K562 (cell line): ENCODE measurements at regions not wholly inside any gene's neighbourhood (a gene's known extent, or its start where the extent isn't known, plus 50 kb on each side); places are given as distances from the start of the nearest gene placed in this dataset.

Experiments
- ATAC-seq: fragments of 200-7000 bp; cut with Tn5 transposase; 3 replicates; pipeline ENCODE4 v1.9.1; 2020; ENCODE audit warnings: moderate library complexity
- BruUV-seq: library from RNA; stranded (reverse); fragments of 400-500 nt; replicated peaks from 2 replicates; lab custom pipeline; 2021; lab: Mats Ljungman, UMichigan
- CTCF ChIA-PET: fragments of 300-600 bp; formaldehyde crosslinking; extraction: SDS; loops from one replicate; lab custom pipeline; 2021; ENCODE audit warnings: low intra/inter-chr PET ratio; lab: Yijun Ruan, JAX
- POLR2A ChIA-PET: fragments of 300-600, 350-650 bp; sonication (Branson Sonifier 250); formaldehyde crosslinking; extraction: SDS; loops from one replicate; lab custom pipeline; 2021; ENCODE audit warnings: antibody characterized with exemption, inconsistent platforms; lab: Yijun Ruan, JAX
- DNase-seq, 4 experiments: peaks; one replicate each; pipeline versions ENCODE4 v3.0.0 to v3.0.0-alpha.2; 2011 to 2018; ENCODE audit warnings: low spot score in 3 of 4, mixed read lengths in 3 of 4; ENCODE audit errors: extremely low read depth in 1 of 4
- FAIRE-seq: peaks from 2 replicates; lab custom pipeline; 2011; peaks lifted over from hg19 to GRCh38; lab: Jason Lieb, UNC
- H2AFZ ChIP-seq: 2 replicates; pipeline ENCODE4 v1.6.0; 2011; ENCODE audit warnings: low read depth, low read length, control low read depth, inconsistent platforms
- H3K27ac ChIP-seq: fragments of 200-600 bp; 3 replicates; pipeline ENCODE4 v1.8.0; 2011; ENCODE audit warnings: low read depth, mild to moderate bottlenecking, control low read depth, inconsistent platforms, low read length, moderate library complexity, mixed read lengths; ENCODE audit errors: extremely low read depth
- H3K27me3 ChIP-seq, 2 experiments: fragments of 300-600 bp in 1 of 2; 2 replicates in 1 of 2; 3 replicates in 1 of 2; pipeline versions ENCODE4 v1.6.0 to v1.8.0; 2011; ENCODE audit warnings: inconsistent platforms in 2 of 2, low read length in 2 of 2, mild to moderate bottlenecking in 1 of 2, mixed read lengths in 1 of 2, moderate library complexity in 1 of 2; ENCODE audit not compliant: control insufficient read depth in 2 of 2, insufficient read depth in 2 of 2
- H3K36me3 ChIP-seq: fragments of 300-600 bp; 3 replicates; pipeline ENCODE4 v1.8.0; 2011; ENCODE audit warnings: mild to moderate bottlenecking, low read length, inconsistent platforms; ENCODE audit not compliant: control insufficient read depth, insufficient read depth
- H3K4me1 ChIP-seq, 2 experiments: fragments of 200-600 bp in 1 of 2; replicated peaks in 1 of 2; 2 replicates in 1 of 2; 3 replicates in 1 of 2; pipeline versions ENCODE4 v1.5.1 to v1.8.0; 2011; ENCODE audit warnings: inconsistent platforms in 2 of 2, low read length in 2 of 2, mild to moderate bottlenecking in 1 of 2, mixed read lengths in 1 of 2, moderate library complexity in 1 of 2; ENCODE audit not compliant: control insufficient read depth in 2 of 2, insufficient read depth in 2 of 2
- H3K4me2 ChIP-seq: 2 replicates; pipeline ENCODE4 v1.6.1; 2011; ENCODE audit warnings: low read length, control low read depth, inconsistent platforms, mixed read lengths; ENCODE audit not compliant: insufficient read depth
- H3K4me3 ChIP-seq: fragments of 200-600 bp; sonication (generic), shearing (Covaris generic); 2 replicates; pipeline ENCODE4 v1.5.1; 2016; ENCODE audit warnings: control low read depth, inconsistent platforms
- H3K79me2 ChIP-seq: fragments of 200-600 bp; 3 replicates; pipeline ENCODE4 v1.8.0; 2011; ENCODE audit warnings: low read length, inconsistent platforms; ENCODE audit not compliant: control insufficient read depth, insufficient read depth
- H3K9ac ChIP-seq, 2 experiments: 2 replicates each; pipeline versions ENCODE4 v1.6.0 to v1.6.1; 2011; ENCODE audit warnings: low read depth in 2 of 2, low read length in 2 of 2, control low read depth in 1 of 2, inconsistent platforms in 1 of 2, mild to moderate bottlenecking in 1 of 2, mixed read lengths in 1 of 2; ENCODE audit not compliant: insufficient read depth in 1 of 2
- H3K9me1 ChIP-seq: one replicate; pipeline ENCODE4 v1.6.0; 2011; ENCODE audit warnings: inconsistent platforms, mild to moderate bottlenecking, low read length, moderate library complexity; ENCODE audit not compliant: control insufficient read depth, insufficient read depth
- H3K9me3 ChIP-seq: replicated peaks from 2 replicates; pipeline ENCODE4 v1.5.1; 2011; ENCODE audit warnings: low read depth, low read length, inconsistent platforms; ENCODE audit not compliant: control insufficient read depth, insufficient read depth
- H4K20me1 ChIP-seq: replicated peaks from 2 replicates; pipeline ENCODE4 v1.6.1; 2011; ENCODE audit warnings: low read length, inconsistent platforms, mixed read lengths; ENCODE audit not compliant: control insufficient read depth, insufficient read depth
- BRCA1 ChIP-seq, 2 experiments: fragments of 450-650 bp in 1 of 2; sonication (generic) in 1 of 2; formaldehyde crosslinking in 1 of 2; IDR thresholded peaks; 2 replicates each; pipeline versions ENCODE4 v1.5.0 to v1.6.1; 2017 to 2020; ENCODE audit warnings: mild to moderate bottlenecking in 1 of 2, missing genetic modification reagents in 1 of 2
- EGR1 ChIP-seq: fragments of 450-650 bp; conservative IDR thresholded peaks from 2 replicates; pipeline ENCODE4 v1.6.1; 2017; ENCODE audit warnings: mild to moderate bottlenecking
- ELF2 ChIP-seq: fragments of 250-450 bp; sonication (Bioruptor Pico); IDR thresholded peaks from 2 replicates; pipeline ENCODE4 v1.5.0; 2021; ENCODE audit warnings: mild to moderate bottlenecking
- ELF4 ChIP-seq: fragments of 450-650 bp; formaldehyde crosslinking; IDR thresholded peaks from 2 replicates; pipeline ENCODE4 v1.4.0; 2022; ENCODE audit warnings: missing genetic modification characterization
- FOSL1 ChIP-seq: fragments of 200-800 bp; sonication (Bioruptor generic); conservative IDR thresholded peaks from 2 replicates; pipeline ENCODE4 v1.6.1; 2016; ENCODE audit warnings: missing genetic modification characterization, missing compliant biosample characterization
- PCBP2 ChIP-seq: fragments of 200-400 bp; formaldehyde crosslinking; IDR thresholded peaks from 2 replicates; pipeline ENCODE4 v1.6.1; 2018; ENCODE audit warnings: low read length, low read depth, mild to moderate bottlenecking, moderate library complexity; ENCODE audit not compliant: poor library complexity, severe bottlenecking
- RBM15 ChIP-seq: fragments of 200-400 bp; formaldehyde crosslinking; IDR thresholded peaks from 2 replicates; pipeline ENCODE4 v1.6.1; 2018; ENCODE audit warnings: mild to moderate bottlenecking, low read length, moderate library complexity; ENCODE audit not compliant: insufficient read depth
- SMAD2 ChIP-seq: fragments of 150-350 bp; IDR thresholded peaks from 2 replicates; pipeline ENCODE4 v1.6.1; 2014; ENCODE audit warnings: low read depth, mild to moderate bottlenecking, low read length
- SRSF1 ChIP-seq: fragments of 200-400 bp; formaldehyde crosslinking; IDR thresholded peaks from 2 replicates; pipeline ENCODE4 v1.6.1; 2017; ENCODE audit warnings: mild to moderate bottlenecking, low read depth, low read length, moderate library complexity
- ZNF174 ChIP-seq: fragments of 250-450 bp; sonication (Bioruptor Pico); IDR thresholded peaks from 2 replicates; pipeline ENCODE4 v1.4.0; 2020; ENCODE audit warnings: mild to moderate bottlenecking
- WGBS: fragments of 100-300 bp; shearing (Covaris generic); methylation state at CpG from one replicate; pipeline ENCODE4 v1.1.6; 2016; ENCODE audit warnings: low coverage, mixed read lengths; ENCODE audit not compliant: insufficient coverage; ENCODE audit errors: missing lambda C conversion rate; 5-methylcytosine and 5-hydroxymethylcytosine counted together
- in situ Hi-C: fragments of 300-500 bp; cut with MboI; formaldehyde crosslinking; loops from 4 replicates; pipeline ENCODE4 v1.15.0; 2018; ENCODE audit warnings: inconsistent platforms, mixed read lengths
- intact Hi-C: fragments of 100-400 bp; cut with micrococcal nuclease; formaldehyde crosslinking; loops from 2 replicates; pipeline ENCODE4 v1.14.2; 2022

- Histone ChIP-seq H3K27ac (no peak overlapping the region), H2AFZ (no peak overlapping the region), H4K20me1 (no peaks in the 10 kb centered on the region), H3K4me3 (no peak overlapping the region), H3K9me3 (no peaks in the 10 kb centered on the region), H3K4me2 (no peak overlapping the region), H3K79me2 (no peaks in the 10 kb centered on the region), H3K9ac (no peak overlapping the region), H3K27me3 (no peaks in the 10 kb centered on the region), H3K36me3 (no peaks in the 10 kb centered on the region), H3K9me1 (no peaks in the 10 kb centered on the region), H3K4me1 (no peaks in the 10 kb centered on the region)
- TF ChIP-seq BRCA1 (IDR thresholded peaks at IDR 0.05) (no peak), BRCA1 (CRISPR knock-in tag; IDR thresholded peaks at IDR 0.05) (no peak), PCBP2 (no peak), SMAD2 (no peak), ELF2 (CRISPR knock-in tag) (no peak), EGR1 (no peak)
- CTCF ChIA-PET: no interaction called here
- no peak for FAIRE-seq
- intact Hi-C loops (no loop called here), in situ Hi-C loops (no loop called here)
- POLR2A ChIA-PET: no interaction called here
- no peak for ATAC-seq
- no TSS peak for BruUV-seq
- 0% methylated on average over 4 of the region's 6 CpGs for WGBS
- no peak for DNase-seq
Observed at GRCh38 chr9:119794836-119795235, 425.6 kb upstream of the BRINP1 start.

DNA sequence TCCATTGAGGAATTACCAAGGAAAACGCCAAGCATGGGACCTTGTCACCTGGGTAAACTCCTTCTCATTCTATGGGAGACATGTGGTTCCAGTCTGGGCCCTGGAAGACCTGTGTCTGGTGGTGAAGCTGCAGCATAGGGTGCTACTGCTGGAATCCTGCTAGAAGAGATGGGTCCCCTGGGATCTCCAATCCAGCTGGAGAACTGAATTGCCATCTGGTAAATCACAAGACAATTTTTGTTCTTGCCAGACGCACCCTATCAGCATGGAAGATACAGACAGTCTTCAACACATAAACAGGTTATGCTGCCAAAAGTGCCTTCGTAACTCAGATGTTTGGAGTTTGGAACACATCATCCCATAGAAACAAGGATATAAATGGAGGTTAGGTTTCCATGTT, 424.0 kb upstream of the BRINP1 start:
- ATAC-seq (no peak), DNase-seq (no peak), FAIRE-seq (no peak)
- ChIA-PET CTCF (no interaction called here), POLR2A (no interaction called here)
- H2AFZ ChIP-seq: no peak overlapping the region
- WGBS: 2% methylated on average over 3 of the region's 3 CpGs
- no peak overlapping the region for H3K4me2 ChIP-seq
- no peaks in the 10 kb centered on the region for H4K20me1 ChIP-seq
- no peak overlapping the region for H3K27ac ChIP-seq
- H3K9ac ChIP-seq: no peak overlapping the region
- H3K4me1 ChIP-seq: no peaks in the 10 kb centered on the region
- intact Hi-C loops (no loop called here), in situ Hi-C loops (no loop called here)
- no peaks in the 10 kb centered on the region for H3K79me2 ChIP-seq
- no peaks in the 10 kb centered on the region for H3K27me3 ChIP-seq
- BruUV-seq: no TSS peak
- H3K9me3 ChIP-seq: no peaks in the 10 kb centered on the region
- H3K36me3 ChIP-seq: no peaks in the 10 kb centered on the region
- TF ChIP-seq ELF4 (CRISPR knock-in tag) (no peak), FOSL1 (no peak), ZNF174 (no peak), SRSF1 (no peak), RBM15 (no peak)
- no peaks in the 10 kb centered on the region for H3K9me1 ChIP-seq
- no peak overlapping the region for H3K4me3 ChIP-seq
